OCI-LY7 (cell line): ENCODE measurements at regions not wholly inside any gene's neighbourhood (a gene's known extent, or its start where the extent isn't known, plus 50 kb on each side); places are given as distances from the start of the nearest gene placed in this dataset.

Source experiments
- CTCF ChIP-seq: fragments of 200-600 bp; sonication (generic); conservative IDR thresholded peaks from 2 replicates; pipeline ENCODE4 v1.5.1; 2014; ENCODE audit warnings: mild to moderate bottlenecking, antibody characterized with exemption, low read length, moderate library complexity, mixed read lengths
- EZH2phosphoT487 ChIP-seq: fragments of 200-600 bp; sonication (generic); IDR thresholded peaks from 2 replicates; pipeline ENCODE4 v1.6.1; 2018; ENCODE audit warnings: low read depth, borderline replicate concordance, mild to moderate bottlenecking, mixed run types, antibody characterized with exemption, low read length, moderate library complexity, mixed read lengths

- TF ChIP-seq CTCF, result no peak
- TF ChIP-seq EZH2phosphoT487, result no peak
These were observed 1079.1 kb downstream of the TTLL7 start for GRCh38 chr1:82919837-82920236.
